ENCODE measurements at regions not wholly inside any gene's neighbourhood (a gene's known extent, or its start where the extent isn't known, plus 50 kb on each side); places are given as distances from the start of the nearest gene placed in this dataset.

DNA sequence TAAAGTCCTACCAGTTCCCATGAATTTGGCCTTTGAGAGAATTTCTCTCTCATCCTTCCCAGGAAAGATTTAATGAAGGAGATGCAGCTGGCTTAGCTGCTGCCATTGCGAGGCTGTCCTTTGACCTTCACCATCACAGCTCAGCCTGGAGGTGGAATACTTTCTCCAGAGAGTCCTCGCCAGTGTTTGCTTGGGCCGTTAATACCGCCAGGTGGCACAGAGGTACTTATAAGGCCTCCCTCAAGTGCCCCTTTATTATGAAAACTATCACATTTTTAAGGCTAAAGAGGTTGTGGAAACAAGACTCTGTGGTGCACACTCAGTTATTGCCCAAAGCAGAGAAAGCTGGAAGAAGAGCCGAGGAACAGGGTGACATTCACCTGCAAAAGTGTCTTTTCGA lies 330.6 kb downstream of the CCSER2 start:
- TF ChIP-seq, protein P1, sequence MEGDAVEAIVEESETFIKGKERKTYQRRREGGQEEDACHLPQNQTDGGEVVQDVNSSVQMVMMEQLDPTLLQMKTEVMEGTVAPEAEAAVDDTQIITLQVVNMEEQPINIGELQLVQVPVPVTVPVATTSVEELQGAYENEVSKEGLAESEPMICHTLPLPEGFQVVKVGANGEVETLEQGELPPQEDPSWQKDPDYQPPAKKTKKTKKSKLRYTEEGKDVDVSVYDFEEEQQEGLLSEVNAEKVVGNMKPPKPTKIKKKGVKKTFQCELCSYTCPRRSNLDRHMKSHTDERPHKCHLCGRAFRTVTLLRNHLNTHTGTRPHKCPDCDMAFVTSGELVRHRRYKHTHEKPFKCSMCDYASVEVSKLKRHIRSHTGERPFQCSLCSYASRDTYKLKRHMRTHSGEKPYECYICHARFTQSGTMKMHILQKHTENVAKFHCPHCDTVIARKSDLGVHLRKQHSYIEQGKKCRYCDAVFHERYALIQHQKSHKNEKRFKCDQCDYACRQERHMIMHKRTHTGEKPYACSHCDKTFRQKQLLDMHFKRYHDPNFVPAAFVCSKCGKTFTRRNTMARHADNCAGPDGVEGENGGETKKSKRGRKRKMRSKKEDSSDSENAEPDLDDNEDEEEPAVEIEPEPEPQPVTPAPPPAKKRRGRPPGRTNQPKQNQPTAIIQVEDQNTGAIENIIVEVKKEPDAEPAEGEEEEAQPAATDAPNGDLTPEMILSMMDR (conservative IDR thresholded peaks at IDR 0.05; ENCODE audit: low read length): no peak
- TF ChIP-seq EZH2phosphoT487 (IDR thresholded peaks at IDR 0.05; ENCODE audit: borderline replicate concordance): no peak

Measured in Loucy (cell line).